Right atrium auricular region (tissue), 2 donors: ENCODE measurements at regions not wholly inside any gene's neighbourhood (a gene's known extent, or its start where the extent isn't known, plus 50 kb on each side); places are given as distances from the start of the nearest gene placed in this dataset.

Experiments used
- DNase-seq: peaks from one replicate; pipeline ENCODE4 v3.0.0-alpha.2; 2019; ENCODE audit warnings: low spot score
- H3K27ac ChIP-seq, 2 donors: fragments of 200-600 bp; sonication (generic); 1 replicate in 1 of 2; 2 replicates in 1 of 2; pipeline ENCODE4 v1.5.1; 2016 to 2019
- H3K27me3 ChIP-seq, 2 donors: fragments of 200-600 bp; sonication (generic); one replicate each; pipeline versions ENCODE4 v1.5.1 to v1.6.0; 2017 to 2019
- H3K36me3 ChIP-seq: fragments of 200-600 bp; sonication (generic); one replicate; pipeline ENCODE4 v1.5.1; 2016
- H3K4me1 ChIP-seq, 2 donors: fragments of 200-600 bp; sonication (generic); one replicate each; pipeline versions ENCODE4 v1.5.1 to v1.6.0; 2017 to 2019
- H3K4me3 ChIP-seq, 2 donors: fragments of 200-600 bp; sonication (generic); 1 replicate in 1 of 2; 2 replicates in 1 of 2; pipeline ENCODE4 v1.5.1; 2017 to 2019; ENCODE audit warnings: mild to moderate bottlenecking in 1 of 2, moderate library complexity in 1 of 2
- H3K9me3 ChIP-seq, 2 donors: fragments of 200-600 bp; sonication (generic); one replicate each; pipeline ENCODE4 v1.5.1; 2019
- CTCF ChIP-seq, 2 donors: fragments of 200-600 bp; sonication (generic); IDR thresholded peaks; one replicate each; pipeline ENCODE4 v1.5.1; 2019; ENCODE audit warnings: antibody characterized with exemption in 2 of 2

GRCh38 chr16:86305440-86305839, 204.9 kb upstream of the FOXF1 start:
- Histone ChIP-seq H3K4me3 (no peak overlapping the region), H3K9me3 (no peaks in the 10 kb centered on the region), H3K4me1 (no peaks in the 10 kb centered on the region), H3K36me3 (no peaks in the 10 kb centered on the region), H3K27ac (no peak overlapping the region), H3K27me3 (peaks cover 5 to 9% of the 10 kb centered on the region in 2 donors)
- DNase-seq: no peak
- TF ChIP-seq CTCF (IDR thresholded peaks at IDR 0.05): no peak

GRCh38 chr16:86306011-86306644, 204.2 kb upstream of the FOXF1 start:
- no peak overlapping the region for H3K27ac ChIP-seq
- H3K4me1 ChIP-seq: no peaks in the 10 kb centered on the region
- H3K9me3 ChIP-seq: no peaks in the 10 kb centered on the region
- peaks cover 5 to 9% of the 10 kb centered on the region in 2 donors for H3K27me3 ChIP-seq
- no peak overlapping the region for H3K4me3 ChIP-seq
- no peaks in the 10 kb centered on the region for H3K36me3 ChIP-seq
- DNase-seq: no peak
- no peak for TF ChIP-seq CTCF (IDR thresholded peaks at IDR 0.05)

- TF ChIP-seq CTCF (IDR thresholded peaks at IDR 0.05): no peak
- Histone ChIP-seq H3K27ac (no peak overlapping the region), H3K4me1 (no peaks in the 10 kb centered on the region)
Observed at GRCh38 chr16:86306811-86307513, 203.4 kb upstream of the FOXF1 start.

GRCh38 chr16:86307514-86307903, 202.8 kb upstream of the FOXF1 start:
- no peak overlapping the region for H3K27ac ChIP-seq
- peaks cover 0 to 9% of the 10 kb centered on the region in 2 donors for H3K27me3 ChIP-seq
- no peaks in the 10 kb centered on the region for H3K36me3 ChIP-seq
- TF ChIP-seq CTCF (IDR thresholded peaks at IDR 0.05): no peak
- no peaks in the 10 kb centered on the region for H3K9me3 ChIP-seq
- no peak overlapping the region for H3K4me3 ChIP-seq
- H3K4me1 ChIP-seq: no peaks in the 10 kb centered on the region
- no peak for DNase-seq

More at GRCh38 chr16:86306811-86307513, 203.4 kb upstream of the FOXF1 start:
- no peak overlapping the region for H3K4me3 ChIP-seq
- no peaks in the 10 kb centered on the region for H3K36me3 ChIP-seq
- H3K27me3 ChIP-seq: peaks cover 0 to 9% of the 10 kb centered on the region in 2 donors
- H3K9me3 ChIP-seq: no peaks in the 10 kb centered on the region
- no peak for DNase-seq

- no peak for DNase-seq
- Histone ChIP-seq H3K27ac (no peak overlapping the region), H3K9me3 (no peaks in the 10 kb centered on the region), H3K36me3 (no peaks in the 10 kb centered on the region), H3K4me3 (no peak overlapping the region), H3K27me3 (peaks cover 0 to 8% of the 10 kb centered on the region in 2 donors), H3K4me1 (no peaks in the 10 kb centered on the region)
- TF ChIP-seq CTCF (IDR thresholded peaks at IDR 0.05): no peak
Observed at GRCh38 chr16:86308514-86308913, 201.8 kb upstream of the FOXF1 start.
